ENCODE measurements at regions not wholly inside any gene's neighbourhood (a gene's known extent, or its start where the extent isn't known, plus 50 kb on each side); places are given as distances from the start of the nearest gene placed in this dataset.

- TF ChIP-seq POLR2AphosphoS5 (IDR thresholded peaks at IDR 0.05; ENCODE audit: low read depth, low read length) (no peak), SIN3A (IDR thresholded peaks at IDR 0.05; ENCODE audit: borderline replicate concordance, insufficient read depth, low read length) (no peak), REST (IDR thresholded peaks at IDR 0.05; ENCODE audit: insufficient read depth in 1 of 2, low read depth in 2 of 2, low read length in 2 of 2) (no peak), TAF1 (IDR thresholded peaks at IDR 0.05; ENCODE audit: borderline replicate concordance, insufficient read depth, low read length) (no peak), FOXP2 (optimal IDR thresholded peaks at IDR 0.05; ENCODE audit: borderline replicate concordance, extremely low read depth, extremely low read length, insufficient read depth) (no peak)
These were observed 435.0 kb upstream of the ATP10A start for GRCh38 chr15:26298010-26298658.
